Erythroblast (primary cell): ENCODE measurements at regions not wholly inside any gene's neighbourhood (a gene's known extent, or its start where the extent isn't known, plus 50 kb on each side); places are given as distances from the start of the nearest gene placed in this dataset.

Source experiments
- DNase-seq, 2 experiments: peaks; one replicate each; lab custom pipeline; 2025; lab: John Stamatoyannopoulos, UW
- GATA1 ChIP-seq: IDR thresholded peaks from 2 replicates; pipeline ENCODE4 v1.6.1; 2011; ENCODE audit warnings: low read depth, mild to moderate bottlenecking, control low read depth, low read length, moderate library complexity
- POLR2A ChIP-seq: IDR thresholded peaks from 2 replicates; pipeline ENCODE4 v1.6.1; 2011; ENCODE audit warnings: mild to moderate bottlenecking, low read length

DNA sequence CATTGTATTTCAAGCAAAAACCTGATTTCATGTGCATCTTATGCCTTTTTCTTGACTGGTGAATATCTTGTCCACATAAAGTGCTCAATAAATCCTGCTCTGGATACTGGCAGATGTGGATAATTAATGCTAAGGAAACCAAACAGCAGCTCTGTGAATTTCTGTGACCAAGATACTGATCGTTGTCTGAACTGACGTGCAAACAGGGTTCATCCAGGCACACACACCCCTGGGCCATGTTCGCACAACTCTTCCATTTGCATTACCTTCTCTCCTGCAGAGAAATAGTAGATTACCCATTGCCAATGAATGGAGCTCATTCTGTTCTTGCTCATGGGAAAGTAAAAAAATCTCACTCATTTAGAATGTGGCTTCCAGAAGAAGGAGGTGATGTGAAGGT lies 316.2 kb upstream of the TRIB2 start:
- DNase-seq = no peak
- TF ChIP-seq POLR2A (no peak), GATA1 (no peak)

DNA sequence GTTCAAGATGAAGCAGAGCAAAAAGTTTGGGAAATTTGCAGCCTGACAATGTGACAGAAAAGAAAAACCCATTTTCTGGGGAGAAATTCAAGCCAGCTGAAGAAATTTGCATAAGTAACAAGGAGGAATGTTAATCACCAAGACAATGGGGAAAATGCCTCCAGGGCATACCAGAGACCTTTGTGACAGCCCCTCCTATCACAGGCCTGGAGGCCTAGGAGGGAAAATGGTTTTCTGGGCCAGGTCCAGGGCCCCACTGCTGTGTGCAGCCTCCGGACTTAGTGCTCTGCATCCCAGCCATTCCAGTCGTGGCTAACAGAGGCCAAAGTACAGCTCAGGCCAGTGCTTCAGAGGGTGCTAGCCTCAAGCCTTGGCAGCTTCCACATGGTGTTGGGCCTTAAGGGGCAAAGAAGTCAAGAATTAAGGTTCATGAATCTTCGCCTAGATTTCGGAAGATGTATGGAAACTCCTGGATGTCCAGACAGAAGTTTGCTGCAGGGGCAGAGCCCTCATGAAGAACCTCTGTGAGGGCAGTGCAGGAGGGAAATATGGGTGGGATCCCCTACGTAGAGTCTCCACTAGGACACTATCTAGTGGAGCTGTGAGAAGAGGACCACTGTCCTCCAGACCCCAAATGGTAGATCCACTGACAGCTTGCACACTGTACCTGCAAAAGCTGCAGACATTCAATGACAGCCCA lies 314.1 kb upstream of the TRIB2 start:
- DNase-seq = no peak
- TF ChIP-seq GATA1 (no peak), POLR2A (no peak)

DNA sequence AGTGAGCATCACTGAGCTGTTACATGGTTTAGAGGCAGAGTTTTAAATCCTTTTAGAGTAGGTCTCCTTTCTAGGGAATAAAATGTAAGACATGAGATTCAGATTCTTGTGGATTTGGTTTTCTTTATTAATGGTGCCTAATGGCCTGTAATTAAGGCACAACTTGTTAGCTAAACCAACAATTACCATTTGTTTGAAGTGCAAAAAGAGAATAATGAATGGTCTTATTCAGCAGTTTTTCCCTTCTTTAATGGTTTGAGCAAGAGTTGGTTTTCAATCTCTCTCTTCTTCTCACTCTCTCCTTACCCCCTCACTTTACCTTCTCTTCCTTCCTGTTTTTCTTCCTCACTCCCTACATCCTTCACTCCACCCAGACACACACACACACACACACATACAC lies 312.2 kb upstream of the TRIB2 start:
- TF ChIP-seq POLR2A (no peak), GATA1 (no peak)
- no peak for DNase-seq

DNA sequence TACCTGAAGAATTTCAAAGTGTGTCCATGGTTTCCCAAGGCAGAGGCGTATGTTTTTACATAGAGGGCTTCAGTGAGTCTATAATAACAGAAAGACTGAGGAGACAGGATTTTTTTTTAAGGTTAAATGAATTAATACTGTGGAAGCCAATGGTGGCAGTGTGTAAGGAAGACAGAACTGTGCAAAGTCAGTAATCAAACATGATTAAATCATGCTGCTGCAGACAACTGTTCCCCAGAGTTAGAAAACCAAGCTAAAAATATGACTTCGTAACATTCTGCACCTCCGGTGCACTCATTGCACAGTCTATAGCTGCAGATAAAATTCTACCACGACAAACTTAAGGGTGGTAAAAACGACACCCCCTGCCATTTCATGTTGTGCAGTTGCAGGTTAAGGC lies 309.6 kb upstream of the TRIB2 start:
- TF ChIP-seq POLR2A (no peak), GATA1 (no peak)
- DNase-seq = no peak

DNA sequence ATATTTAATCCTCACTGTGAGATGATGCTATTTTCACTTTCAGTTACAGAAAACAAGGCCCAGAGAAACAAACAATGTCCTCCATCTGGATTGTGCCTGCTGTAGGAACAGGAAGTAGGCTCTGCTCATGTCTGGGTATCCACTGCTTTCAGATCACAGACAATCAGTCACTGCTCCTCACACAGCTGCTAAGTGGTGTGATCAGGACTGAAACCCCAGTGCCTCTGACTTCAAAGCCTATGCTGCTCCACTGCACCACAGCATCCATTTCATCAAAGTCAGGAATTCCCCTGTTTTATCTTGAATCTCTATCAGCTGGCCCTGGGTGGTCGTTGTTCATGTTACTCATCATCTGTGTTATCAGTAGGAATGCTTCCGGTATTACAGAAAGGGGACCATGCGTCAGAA lies 303.8 kb upstream of the TRIB2 start:
- no peak for DNase-seq

DNA sequence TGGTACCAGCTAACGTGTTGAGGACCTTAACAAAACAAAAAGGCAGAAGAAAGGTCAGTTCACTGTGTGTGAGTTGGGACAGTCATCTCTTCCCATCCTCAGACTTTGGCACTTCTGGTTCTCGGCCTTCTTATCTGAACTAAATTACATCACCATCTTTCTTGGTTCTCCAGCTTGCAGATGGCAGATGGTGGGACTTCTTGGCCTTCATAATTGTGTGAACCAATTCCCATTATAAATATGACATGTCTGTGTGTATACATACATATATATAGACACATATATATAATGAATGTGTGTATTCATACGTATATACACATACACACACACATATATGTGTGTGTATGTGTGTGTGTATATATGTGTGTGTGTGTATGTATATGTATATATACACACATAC lies 301.2 kb upstream of the TRIB2 start:
- TF ChIP-seq POLR2A = no peak
- TF ChIP-seq GATA1 = no peak
- no peak for DNase-seq

More for the DNA sequence above, 303.8 kb upstream of the TRIB2 start:
- TF ChIP-seq GATA1 = no peak
- TF ChIP-seq POLR2A = no peak

DNA sequence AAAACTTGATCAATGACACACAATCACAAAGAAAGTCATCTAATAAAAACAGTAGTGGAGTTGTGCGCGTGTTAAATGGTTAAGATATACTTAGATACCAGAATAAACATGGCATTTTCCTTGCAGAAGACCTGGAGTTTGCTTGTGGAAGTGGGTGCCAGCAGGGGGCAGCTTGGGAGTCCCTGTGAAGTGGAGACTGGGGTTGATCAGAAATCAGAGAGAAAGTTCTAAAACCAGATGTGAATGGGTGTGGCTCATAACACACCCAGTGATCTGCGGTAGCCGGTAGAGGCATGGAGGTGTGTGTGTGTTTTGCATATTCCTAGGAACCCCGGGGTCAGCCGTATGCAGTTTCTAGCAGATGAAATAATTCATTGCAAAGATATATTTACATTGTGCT lies 300.1 kb upstream of the TRIB2 start:
- peak; percentile 77 to 79 for DNase-seq
- TF ChIP-seq POLR2A (no peak), GATA1 (no peak)

DNA sequence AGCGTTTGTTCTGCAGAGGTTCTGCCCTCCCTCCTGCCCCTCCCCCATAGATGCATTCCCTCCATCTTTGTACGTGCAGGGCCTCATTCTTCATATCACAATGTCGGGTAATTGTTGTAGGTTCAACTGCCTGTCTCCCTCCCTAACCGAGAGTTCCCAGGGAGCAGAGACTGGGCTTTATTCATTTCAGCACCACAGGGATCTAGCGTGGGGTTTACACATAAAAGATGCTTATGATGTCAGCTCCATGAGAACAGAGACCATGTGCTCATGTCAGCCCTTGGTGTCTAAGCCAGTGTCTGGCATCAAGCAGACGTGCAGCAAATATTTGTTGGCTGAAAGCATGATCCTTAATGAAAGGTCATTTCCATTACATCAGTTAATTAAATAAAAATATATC lies 298.9 kb upstream of the TRIB2 start:
- TF ChIP-seq POLR2A = no peak
- no peak for TF ChIP-seq GATA1
- no peak for DNase-seq

DNA sequence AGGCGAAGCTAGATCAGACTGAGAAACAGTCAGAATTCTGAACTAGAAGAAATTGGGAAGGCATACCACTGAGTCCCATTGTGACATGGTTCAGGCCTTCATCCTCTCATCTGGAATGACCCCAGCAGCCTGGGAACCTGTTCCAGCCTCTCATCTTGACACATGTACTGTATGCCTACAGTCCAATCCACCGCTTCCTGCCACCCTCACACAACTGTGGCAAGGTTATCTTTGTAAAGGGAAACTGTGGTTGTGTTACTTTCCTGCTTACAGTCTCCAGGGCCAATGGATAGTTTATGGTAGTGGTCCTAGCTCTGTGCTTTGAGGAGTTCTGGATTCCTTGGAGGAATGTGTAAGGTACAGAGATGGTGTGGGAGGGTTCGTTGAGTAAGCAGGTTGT lies 296.9 kb upstream of the TRIB2 start:
- no peak for DNase-seq
- TF ChIP-seq POLR2A (no peak), GATA1 (no peak)

DNA sequence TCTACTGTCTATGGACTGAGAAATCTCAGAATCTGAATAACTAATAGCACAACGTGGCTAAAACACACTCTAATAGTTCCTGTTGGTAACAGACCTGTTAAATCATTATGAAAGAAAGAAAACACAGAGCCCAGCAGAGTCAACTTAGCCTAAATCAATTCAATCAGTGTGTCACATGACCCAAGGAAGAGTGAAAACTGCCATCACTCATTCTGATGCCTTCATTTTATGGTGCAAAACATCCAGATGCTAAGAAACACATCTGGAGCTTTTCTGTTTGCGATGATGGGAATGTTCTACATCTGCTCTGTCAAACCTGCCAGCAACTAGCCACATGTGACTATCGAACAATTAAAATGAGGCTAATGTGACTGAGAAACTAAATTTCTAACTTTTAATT lies 295.7 kb upstream of the TRIB2 start:
- DNase-seq = no peak
- no peak for TF ChIP-seq POLR2A
- no peak for TF ChIP-seq GATA1

DNA sequence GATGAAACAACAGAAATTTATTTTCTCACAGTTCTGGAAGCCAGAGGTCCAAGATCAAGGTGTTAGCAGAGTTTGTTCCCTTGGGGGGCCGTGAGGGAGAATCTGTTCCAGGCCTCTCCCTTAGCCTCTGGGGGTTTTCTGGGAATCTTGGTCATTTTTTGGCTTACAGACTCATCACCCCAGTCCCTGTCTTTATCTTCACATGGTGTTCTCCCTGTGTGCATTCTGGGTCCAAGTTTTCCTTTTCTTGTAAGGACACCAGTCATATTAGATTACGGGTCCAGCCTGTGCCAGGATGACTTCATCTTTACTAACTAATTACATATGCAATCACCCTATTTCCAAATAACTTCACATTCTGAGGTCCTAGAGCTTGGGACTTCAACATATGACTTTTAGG lies 292.5 kb upstream of the TRIB2 start:
- no peak for DNase-seq
- no peak for TF ChIP-seq GATA1
- no peak for TF ChIP-seq POLR2A

DNA sequence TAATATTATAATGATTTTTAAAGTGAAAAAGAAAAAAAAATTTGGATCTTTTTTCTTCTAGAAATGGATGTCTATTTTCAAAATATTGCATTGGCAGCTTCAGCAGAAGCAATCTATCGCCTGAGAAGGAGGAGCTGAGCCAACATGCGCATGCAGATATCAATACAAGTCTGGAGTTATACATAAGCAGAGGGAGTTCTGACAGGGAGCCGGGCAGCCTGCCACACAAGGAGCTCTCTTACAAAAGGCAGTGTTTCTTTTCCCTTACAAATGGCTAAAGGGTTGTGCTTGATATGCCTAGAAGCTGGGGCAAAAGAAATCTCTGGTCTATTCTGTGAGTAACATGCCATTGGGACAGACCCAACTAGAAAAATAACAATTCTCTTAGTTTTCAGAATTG lies 291.9 kb upstream of the TRIB2 start:
- no peak for DNase-seq
- no peak for TF ChIP-seq POLR2A
- TF ChIP-seq GATA1 = no peak

DNA sequence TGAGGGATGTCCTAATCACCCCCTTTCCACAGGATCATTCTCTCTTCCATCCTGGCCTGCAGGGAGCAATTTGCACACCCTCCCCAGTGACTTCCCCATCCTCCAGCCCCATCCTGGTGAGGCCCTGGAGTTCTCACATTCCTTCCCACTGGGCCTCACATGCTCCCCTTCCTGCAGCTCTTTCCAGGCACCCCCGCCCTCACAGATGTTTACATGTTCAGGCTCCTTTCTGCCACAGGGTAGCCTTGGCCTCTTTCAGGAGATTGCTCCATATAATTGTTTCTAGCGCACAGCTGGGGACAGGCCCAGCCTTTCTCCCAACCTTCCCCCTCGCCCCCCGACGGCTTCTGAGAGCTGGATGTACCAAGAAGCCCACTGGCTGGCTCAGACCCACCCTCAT lies 288.4 kb upstream of the TRIB2 start:
- DNase-seq = no peak
- TF ChIP-seq POLR2A = no peak
- TF ChIP-seq GATA1 = no peak

DNA sequence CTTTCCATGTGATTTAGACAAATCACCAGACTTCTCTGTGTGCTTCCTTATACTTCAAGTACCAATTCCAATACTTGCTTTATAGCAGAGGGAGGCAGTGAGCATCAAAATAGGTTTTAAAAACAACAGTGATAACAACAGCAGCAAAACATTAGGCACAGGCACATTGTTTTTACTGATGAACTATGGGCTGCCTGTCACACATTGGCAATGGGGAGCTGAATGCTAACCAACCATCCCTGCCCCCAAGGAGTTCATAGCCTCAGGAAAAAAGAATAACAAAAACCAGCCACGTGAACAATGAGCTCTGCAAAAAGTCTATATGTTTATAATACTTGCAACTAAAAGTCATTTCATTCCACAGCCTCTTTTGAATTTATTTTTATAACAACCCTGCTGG lies 287.9 kb upstream of the TRIB2 start:
- no peak for DNase-seq
- TF ChIP-seq POLR2A = no peak
- no peak for TF ChIP-seq GATA1

DNA sequence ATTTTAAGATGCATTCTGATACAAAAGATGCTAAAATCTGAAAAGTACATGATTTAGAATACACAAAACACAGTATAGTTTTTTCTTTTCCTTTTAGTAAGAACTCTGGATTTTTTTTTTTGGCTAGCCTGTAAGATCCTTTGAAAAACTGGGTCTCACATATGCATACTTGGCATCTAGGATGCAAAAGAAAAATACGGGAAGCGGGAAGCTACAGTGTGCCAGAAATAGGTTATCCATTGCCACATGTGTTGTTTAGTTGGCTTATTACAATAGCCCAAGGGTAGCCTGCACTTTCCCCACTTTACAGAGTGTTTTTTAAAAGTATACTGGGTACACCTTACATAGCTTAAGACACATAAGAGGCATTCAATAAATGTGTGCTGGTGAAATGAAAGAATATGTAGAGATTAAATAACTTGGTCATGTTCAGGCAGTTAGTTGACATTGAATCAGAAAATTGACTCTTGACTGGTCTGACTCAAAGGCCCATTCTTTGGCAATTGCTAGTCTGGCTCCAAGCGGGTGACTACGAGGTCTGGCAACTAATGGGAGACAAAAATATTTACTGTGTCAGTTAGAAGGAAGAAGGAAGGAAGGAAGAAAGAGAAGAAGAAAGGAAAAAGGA lies 286.8 kb upstream of the TRIB2 start:
- no peak for DNase-seq
- TF ChIP-seq GATA1 (no peak), POLR2A (no peak)
